T-helper 2 cell treated with Interferon-gamma antibody and Interleukin-4, amounts not matched to agents 5 μg/mL and 100 μg/mL, for 36 hours (primary cell): ENCODE measurements at regions not wholly inside any gene's neighbourhood (a gene's known extent, or its start where the extent isn't known, plus 50 kb on each side); places are given as distances from the start of the nearest gene placed in this dataset.
"Not testable (repeated sequence)": the region's sequence is repeated elsewhere in the genome, so short reads cannot be mapped to it uniquely, and the experiment has no call there.

Source experiments
- DNase-seq: peaks from one replicate; pipeline ENCODE4 v3.0.0; 2021; ENCODE audit warnings: low spot score
- H3K27ac Mint-ChIP-seq: one replicate; pipeline ENCODE4 v1.8.0; 2021; ENCODE audit warnings: mild to moderate bottlenecking, mixed read lengths
- H3K27me3 Mint-ChIP-seq: one replicate; pipeline ENCODE4 v1.8.0; 2021; ENCODE audit warnings: low read depth, mixed read lengths
- H3K36me3 Mint-ChIP-seq: one replicate; pipeline ENCODE4 v1.8.0; 2021; ENCODE audit warnings: low read depth, mixed read lengths
- H3K4me1 Mint-ChIP-seq: one replicate; pipeline ENCODE4 v1.8.0; 2021; ENCODE audit warnings: low read depth, mixed read lengths
- H3K4me3 Mint-ChIP-seq: one replicate; pipeline ENCODE4 v1.8.0; 2022; ENCODE audit warnings: mild to moderate bottlenecking, moderate library complexity, mixed read lengths
- H3K9me3 Mint-ChIP-seq: one replicate; pipeline ENCODE4 v1.8.0; 2021; ENCODE audit warnings: mixed read lengths

- H3K9me3 Mint-ChIP-seq, result peaks cover 17% of the 10 kb centered on the region
- H3K4me1 Mint-ChIP-seq, result no peaks in the 10 kb centered on the region
- no peak overlapping the region for H3K27ac Mint-ChIP-seq
- no peaks in the 10 kb centered on the region for H3K27me3 Mint-ChIP-seq
- H3K36me3 Mint-ChIP-seq, result no peaks in the 10 kb centered on the region
- no peak overlapping the region for H3K4me3 Mint-ChIP-seq
- no peak for DNase-seq
Observed at GRCh38 chr3:164723396-164723795, 354.9 kb downstream of the SI start.

- not testable (repeated sequence) for H3K27me3 Mint-ChIP-seq, H3K4me3 Mint-ChIP-seq, H3K4me1 Mint-ChIP-seq, DNase-seq, H3K9me3 Mint-ChIP-seq, H3K27ac Mint-ChIP-seq, H3K36me3 Mint-ChIP-seq
Observed at GRCh38 chr3:164702808-164703207, 375.5 kb downstream of the SI start.

GRCh38 chr3:164687902-164688301, 390.4 kb downstream of the SI start:
- DNase-seq, result no peak
- Mint-ChIP-seq H3K27ac (no peak overlapping the region), H3K4me3 (no peak overlapping the region), H3K27me3 (no peaks in the 10 kb centered on the region), H3K9me3 (no peaks in the 10 kb centered on the region), H3K4me1 (no peaks in the 10 kb centered on the region), H3K36me3 (no peaks in the 10 kb centered on the region)

- no peak overlapping the region for H3K4me3 Mint-ChIP-seq
- H3K27ac Mint-ChIP-seq, result no peak overlapping the region
- DNase-seq, result no peak
- no peaks in the 10 kb centered on the region for H3K4me1 Mint-ChIP-seq
- H3K36me3 Mint-ChIP-seq, result no peaks in the 10 kb centered on the region
- no peaks in the 10 kb centered on the region for H3K27me3 Mint-ChIP-seq
- H3K9me3 Mint-ChIP-seq, result no peaks in the 10 kb centered on the region
Observed at GRCh38 chr3:164687211-164687610, 391.1 kb downstream of the SI start.

GRCh38 chr3:164683489-164683888, 394.8 kb downstream of the SI start:
- Mint-ChIP-seq H3K27me3 (no peaks in the 10 kb centered on the region), H3K4me1 (no peaks in the 10 kb centered on the region), H3K9me3 (no peaks in the 10 kb centered on the region), H3K36me3 (no peaks in the 10 kb centered on the region), H3K4me3 (no peak overlapping the region), H3K27ac (no peak overlapping the region)
- DNase-seq, result no peak

- Mint-ChIP-seq H3K9me3 (no peaks in the 10 kb centered on the region), H3K27me3 (no peaks in the 10 kb centered on the region), H3K4me3 (no peak overlapping the region), H3K27ac (no peak overlapping the region), H3K4me1 (no peaks in the 10 kb centered on the region), H3K36me3 (no peaks in the 10 kb centered on the region)
- no peak for DNase-seq
Observed at GRCh38 chr3:164679245-164679644, 399.1 kb downstream of the SI start.

- Mint-ChIP-seq H3K4me3 (no peak overlapping the region), H3K9me3 (peaks cover 4% of the 10 kb centered on the region)
Observed at GRCh38 chr3:164677317-164677716, 401.0 kb downstream of the SI start.

GRCh38 chr3:164673738-164674137, 404.6 kb downstream of the SI start:
- Mint-ChIP-seq H3K4me3 (no peak overlapping the region), H3K9me3 (peaks cover 23% of the 10 kb centered on the region), H3K36me3 (no peaks in the 10 kb centered on the region), H3K4me1 (no peaks in the 10 kb centered on the region), H3K27ac (no peak overlapping the region), H3K27me3 (no peaks in the 10 kb centered on the region)
- no peak for DNase-seq

More at GRCh38 chr3:164677317-164677716, 401.0 kb downstream of the SI start:
- no peak for DNase-seq
- H3K36me3 Mint-ChIP-seq, result no peaks in the 10 kb centered on the region
- H3K4me1 Mint-ChIP-seq, result no peaks in the 10 kb centered on the region
- no peak overlapping the region for H3K27ac Mint-ChIP-seq
- H3K27me3 Mint-ChIP-seq, result no peaks in the 10 kb centered on the region

GRCh38 chr3:164658125-164658524, 420.2 kb downstream of the SI start:
- Mint-ChIP-seq H3K4me1 (no peaks in the 10 kb centered on the region), H3K4me3 (no peak overlapping the region), H3K27ac (no peak overlapping the region), H3K27me3 (no peaks in the 10 kb centered on the region), H3K36me3 (no peaks in the 10 kb centered on the region), H3K9me3 (peaks cover 6% of the 10 kb centered on the region)
- DNase-seq, result no peak

GRCh38 chr3:164657631-164658030, 420.7 kb downstream of the SI start:
- Mint-ChIP-seq H3K4me3 (no peak overlapping the region), H3K36me3 (no peaks in the 10 kb centered on the region), H3K27ac (no peak overlapping the region), H3K4me1 (no peaks in the 10 kb centered on the region), H3K27me3 (no peaks in the 10 kb centered on the region), H3K9me3 (peaks cover 7% of the 10 kb centered on the region)
- no peak for DNase-seq

GRCh38 chr3:164655462-164655861, 422.8 kb downstream of the SI start:
- DNase-seq, result no peak

GRCh38 chr3:164641071-164641470, 437.2 kb downstream of the SI start:
- no peaks in the 10 kb centered on the region for H3K36me3 Mint-ChIP-seq
- no peak overlapping the region for H3K4me3 Mint-ChIP-seq
- no peaks in the 10 kb centered on the region for H3K4me1 Mint-ChIP-seq
- DNase-seq, result no peak
- no peaks in the 10 kb centered on the region for H3K27me3 Mint-ChIP-seq
- H3K9me3 Mint-ChIP-seq, result peaks cover 10% of the 10 kb centered on the region
- no peak overlapping the region for H3K27ac Mint-ChIP-seq

More at GRCh38 chr3:164655462-164655861, 422.8 kb downstream of the SI start:
- H3K4me1 Mint-ChIP-seq, result no peaks in the 10 kb centered on the region
- no peak overlapping the region for H3K4me3 Mint-ChIP-seq
- no peaks in the 10 kb centered on the region for H3K27me3 Mint-ChIP-seq
- H3K9me3 Mint-ChIP-seq, result peaks cover 16% of the 10 kb centered on the region
- H3K27ac Mint-ChIP-seq, result no peak overlapping the region
- no peaks in the 10 kb centered on the region for H3K36me3 Mint-ChIP-seq

- DNase-seq, result no peak
- H3K4me3 Mint-ChIP-seq, result no peak overlapping the region
- H3K27me3 Mint-ChIP-seq, result no peaks in the 10 kb centered on the region
- no peaks in the 10 kb centered on the region for H3K36me3 Mint-ChIP-seq
- H3K27ac Mint-ChIP-seq, result no peak overlapping the region
- no peaks in the 10 kb centered on the region for H3K4me1 Mint-ChIP-seq
- peaks cover 5% of the 10 kb centered on the region for H3K9me3 Mint-ChIP-seq
Observed at GRCh38 chr3:164640591-164640990, 437.7 kb downstream of the SI start.

GRCh38 chr3:164620956-164621355, 457.3 kb downstream of the SI start:
- H3K4me3 Mint-ChIP-seq, result no peak overlapping the region
- H3K36me3 Mint-ChIP-seq, result no peaks in the 10 kb centered on the region
- no peaks in the 10 kb centered on the region for H3K27me3 Mint-ChIP-seq
- no peaks in the 10 kb centered on the region for H3K4me1 Mint-ChIP-seq
- no peak overlapping the region for H3K27ac Mint-ChIP-seq
- no peak for DNase-seq
- peaks cover 6% of the 10 kb centered on the region for H3K9me3 Mint-ChIP-seq

- H3K4me3 Mint-ChIP-seq, result no peak overlapping the region
- H3K9me3 Mint-ChIP-seq, result peaks cover 6% of the 10 kb centered on the region
- no peaks in the 10 kb centered on the region for H3K4me1 Mint-ChIP-seq
- no peak for DNase-seq
- H3K27ac Mint-ChIP-seq, result no peak overlapping the region
- H3K36me3 Mint-ChIP-seq, result no peaks in the 10 kb centered on the region
- H3K27me3 Mint-ChIP-seq, result no peaks in the 10 kb centered on the region
Observed at GRCh38 chr3:164620423-164620822, 457.9 kb downstream of the SI start.
